Neural cell (in vitro differentiated cells): ENCODE measurements at regions not wholly inside any gene's neighbourhood (a gene's known extent, or its start where the extent isn't known, plus 50 kb on each side); places are given as distances from the start of the nearest gene placed in this dataset.

Experiments used
- H2AFZ ChIP-seq: fragments of 200-600, 300-800 bp; sonication (generic), shearing (Covaris generic); 2 replicates; pipeline ENCODE4 v1.6.0; 2014; ENCODE audit warnings: low read depth, mild to moderate bottlenecking, antibody characterized with exemption, low read length, moderate library complexity
- H3F3A ChIP-seq: fragments of 200-600 bp; shearing (Covaris generic); 2 replicates; pipeline ENCODE4 v1.6.1; 2016; ENCODE audit warnings: mild to moderate bottlenecking, moderate library complexity, mixed read lengths, antibody characterized with exemption, low read length; ENCODE audit not compliant: insufficient read depth, poor library complexity, severe bottlenecking
- H3K27ac ChIP-seq: fragments of 200-600, 300-800 bp; sonication (generic), shearing (Covaris generic); 2 replicates; pipeline ENCODE4 v1.5.1; 2014; ENCODE audit warnings: mild to moderate bottlenecking, low read length, moderate library complexity
- H3K27me3 ChIP-seq: fragments of 300-800, 200-600 bp; sonication (generic), shearing (Covaris generic); 2 replicates; pipeline ENCODE4 v1.6.0; 2014; ENCODE audit warnings: mild to moderate bottlenecking, low read depth, low read length, moderate library complexity; ENCODE audit not compliant: insufficient read depth
- H3K36me3 ChIP-seq: fragments of 300-800, 200-600 bp; sonication (generic), shearing (Covaris generic); 2 replicates; pipeline ENCODE4 v1.5.1; 2014; ENCODE audit warnings: mild to moderate bottlenecking, antibody characterized with exemption, low read length, moderate library complexity; ENCODE audit not compliant: insufficient read depth
- H3K4me2 ChIP-seq: fragments of 300-800, 200-600 bp; sonication (generic), shearing (Covaris generic); 2 replicates; pipeline ENCODE4 v1.6.0; 2014; ENCODE audit warnings: mild to moderate bottlenecking, low read length
- H3K4me3 ChIP-seq: fragments of 300-800, 200-600 bp; sonication (generic), shearing (Covaris generic); 2 replicates; pipeline ENCODE4 v1.5.1; 2014; ENCODE audit warnings: mild to moderate bottlenecking, low read length, moderate library complexity
- H3K79me2 ChIP-seq: fragments of 200-600 bp; shearing (Covaris generic); replicated peaks from 2 replicates; pipeline ENCODE4 v1.6.0; 2014; ENCODE audit warnings: mild to moderate bottlenecking, low read length, moderate library complexity; ENCODE audit not compliant: insufficient read depth
- H3K9ac ChIP-seq: fragments of 300-800, 200-600 bp; sonication (generic), shearing (Covaris generic); 2 replicates; pipeline ENCODE4 v1.6.1; 2016; ENCODE audit warnings: mild to moderate bottlenecking, low read length, mixed read lengths
- H3K9me2 ChIP-seq: fragments of 200-600 bp; shearing (Covaris generic); 2 replicates; pipeline ENCODE4 v1.6.1; 2016; ENCODE audit warnings: mild to moderate bottlenecking, low read length, mixed read lengths; ENCODE audit not compliant: insufficient read depth
- H3K9me3 ChIP-seq: fragments of 200-600, 300-800 bp; sonication (generic), shearing (Covaris generic); 2 replicates; pipeline ENCODE4 v1.6.1; 2016; ENCODE audit warnings: mild to moderate bottlenecking, mixed run types, low read length, moderate library complexity, mixed read lengths
- H4K20me1 ChIP-seq: fragments of 200-600 bp; shearing (Covaris generic); 2 replicates; pipeline ENCODE4 v1.6.1; 2016; ENCODE audit warnings: mild to moderate bottlenecking, mixed run types; ENCODE audit not compliant: insufficient read depth
- EP300 ChIP-seq: fragments of 450-650 bp; conservative IDR thresholded peaks from 2 replicates; pipeline ENCODE4 v1.6.1; 2014; ENCODE audit warnings: antibody characterized with exemption, mild to moderate bottlenecking, moderate library complexity; ENCODE audit not compliant: poor library complexity, severe bottlenecking
- EZH2 ChIP-seq: fragments of 200-600, 300-800 bp; shearing (Covaris generic), sonication (generic); IDR thresholded peaks from 2 replicates; pipeline ENCODE4 v1.6.1; 2014; ENCODE audit warnings: antibody characterized with exemption, low read length, borderline replicate concordance, mild to moderate bottlenecking; ENCODE audit not compliant: insufficient read depth, poor library complexity, severe bottlenecking
- MXI1 ChIP-seq: fragments of 450-650 bp; conservative IDR thresholded peaks from 2 replicates; pipeline ENCODE4 v1.6.1; 2014; ENCODE audit warnings: antibody characterized with exemption, mild to moderate bottlenecking; ENCODE audit not compliant: poor library complexity, severe bottlenecking
- POLR2AphosphoS5 ChIP-seq: IDR thresholded peaks from 2 replicates; pipeline ENCODE4 v1.6.1; 2012
- RAD21 ChIP-seq: fragments of 450-650 bp; conservative IDR thresholded peaks from 2 replicates; pipeline ENCODE4 v1.6.1; 2014; ENCODE audit warnings: antibody characterized with exemption, mild to moderate bottlenecking, moderate library complexity
- SMC3 ChIP-seq: fragments of 450-650 bp; conservative IDR thresholded peaks from 2 replicates; pipeline ENCODE4 v1.6.1; 2014; ENCODE audit warnings: antibody characterized with exemption, mild to moderate bottlenecking, moderate library complexity; ENCODE audit not compliant: poor library complexity
- TAF1 ChIP-seq: IDR thresholded peaks from 2 replicates; pipeline ENCODE4 v1.6.1; 2012; ENCODE audit warnings: low read depth
- TF ChIP-seq, protein P1 (sequence below): IDR thresholded peaks from 2 replicates; pipeline ENCODE4 v1.6.1; 2012; ENCODE audit warnings: borderline replicate concordance
- TF ChIP-seq, protein P2 (sequence below): fragments of 450-650 bp; IDR thresholded peaks from 2 replicates; pipeline ENCODE4 v1.5.1; 2014; ENCODE audit warnings: antibody characterized with exemption, mild to moderate bottlenecking, moderate library complexity; ENCODE audit not compliant: poor library complexity, severe bottlenecking

DNA sequence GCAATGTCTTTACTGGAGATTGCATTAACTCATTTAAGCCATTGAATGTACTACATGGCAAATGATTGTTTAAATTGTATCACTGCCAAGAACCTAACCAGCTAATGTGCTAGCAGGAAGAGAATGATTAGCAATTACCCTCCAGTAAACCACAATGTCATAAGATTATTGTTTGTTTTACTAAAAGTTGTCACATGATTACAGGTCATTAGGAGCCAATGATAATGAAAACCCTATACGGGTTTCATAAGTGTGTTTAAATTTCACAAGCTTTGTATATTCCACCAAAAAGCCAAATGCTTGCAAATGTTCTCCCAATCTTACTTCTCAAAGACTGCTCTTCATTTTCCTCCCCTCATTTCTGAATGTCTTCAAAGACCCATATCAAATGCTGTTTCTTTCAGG is 76.5 kb upstream of the PPP1R3C start:
- Histone ChIP-seq H3K9me3 (no peaks in the 10 kb centered on the region), H4K20me1 (no peaks in the 10 kb centered on the region), H3K79me2 (no peaks in the 10 kb centered on the region), H3F3A (no peaks in the 10 kb centered on the region), H3K27me3 (no peaks in the 10 kb centered on the region), H3K27ac (no peak overlapping the region), H3K4me2 (no peak overlapping the region), H3K9me2 (no peaks in the 10 kb centered on the region), H3K9ac (no peak overlapping the region), H3K36me3 (no peaks in the 10 kb centered on the region), H3K4me3 (no peak overlapping the region), H2AFZ (no peak overlapping the region)
- TF ChIP-seq, protein P1, sequence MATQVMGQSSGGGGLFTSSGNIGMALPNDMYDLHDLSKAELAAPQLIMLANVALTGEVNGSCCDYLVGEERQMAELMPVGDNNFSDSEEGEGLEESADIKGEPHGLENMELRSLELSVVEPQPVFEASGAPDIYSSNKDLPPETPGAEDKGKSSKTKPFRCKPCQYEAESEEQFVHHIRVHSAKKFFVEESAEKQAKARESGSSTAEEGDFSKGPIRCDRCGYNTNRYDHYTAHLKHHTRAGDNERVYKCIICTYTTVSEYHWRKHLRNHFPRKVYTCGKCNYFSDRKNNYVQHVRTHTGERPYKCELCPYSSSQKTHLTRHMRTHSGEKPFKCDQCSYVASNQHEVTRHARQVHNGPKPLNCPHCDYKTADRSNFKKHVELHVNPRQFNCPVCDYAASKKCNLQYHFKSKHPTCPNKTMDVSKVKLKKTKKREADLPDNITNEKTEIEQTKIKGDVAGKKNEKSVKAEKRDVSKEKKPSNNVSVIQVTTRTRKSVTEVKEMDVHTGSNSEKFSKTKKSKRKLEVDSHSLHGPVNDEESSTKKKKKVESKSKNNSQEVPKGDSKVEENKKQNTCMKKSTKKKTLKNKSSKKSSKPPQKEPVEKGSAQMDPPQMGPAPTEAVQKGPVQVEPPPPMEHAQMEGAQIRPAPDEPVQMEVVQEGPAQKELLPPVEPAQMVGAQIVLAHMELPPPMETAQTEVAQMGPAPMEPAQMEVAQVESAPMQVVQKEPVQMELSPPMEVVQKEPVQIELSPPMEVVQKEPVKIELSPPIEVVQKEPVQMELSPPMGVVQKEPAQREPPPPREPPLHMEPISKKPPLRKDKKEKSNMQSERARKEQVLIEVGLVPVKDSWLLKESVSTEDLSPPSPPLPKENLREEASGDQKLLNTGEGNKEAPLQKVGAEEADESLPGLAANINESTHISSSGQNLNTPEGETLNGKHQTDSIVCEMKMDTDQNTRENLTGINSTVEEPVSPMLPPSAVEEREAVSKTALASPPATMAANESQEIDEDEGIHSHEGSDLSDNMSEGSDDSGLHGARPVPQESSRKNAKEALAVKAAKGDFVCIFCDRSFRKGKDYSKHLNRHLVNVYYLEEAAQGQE, result no peak
- TF ChIP-seq MXI1 (no peak), EZH2 (no peak), POLR2AphosphoS5 (no peak), SMC3 (no peak)

DNA sequence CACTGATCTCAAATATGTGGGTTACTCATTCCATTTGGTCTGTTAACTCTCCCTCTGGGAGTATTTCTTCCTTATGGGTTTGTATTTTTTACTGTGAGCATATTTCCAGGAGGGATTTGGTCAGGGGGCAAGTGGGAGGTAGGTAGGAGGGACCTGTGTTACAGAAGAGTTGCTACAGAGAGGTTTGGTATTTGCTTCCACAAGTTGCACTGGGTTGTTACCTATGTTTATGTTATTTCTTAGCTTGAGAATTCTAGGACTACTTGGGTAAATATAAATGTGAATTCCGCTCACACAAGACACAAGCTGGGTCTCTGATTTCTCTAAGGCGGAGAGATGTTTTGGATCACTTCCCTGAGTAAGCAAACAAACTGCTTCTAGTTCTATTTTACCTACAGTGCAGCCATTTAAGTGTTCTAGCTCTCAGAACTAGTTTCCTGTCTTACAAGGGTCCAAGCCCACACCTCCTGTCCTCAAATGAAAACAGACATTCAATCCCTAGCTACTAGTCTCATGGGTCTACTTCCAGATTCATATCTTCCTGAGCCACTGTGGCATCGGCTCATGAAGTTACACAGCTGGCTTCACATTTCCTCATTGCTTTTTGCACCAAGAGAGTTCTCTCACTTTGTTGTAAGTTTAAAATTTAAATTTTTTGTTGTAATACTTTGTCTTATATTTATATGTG is 75.4 kb upstream of the PPP1R3C start:
- Histone ChIP-seq H3K4me2 (no peak overlapping the region), H3K27ac (no peak overlapping the region), H3K79me2 (no peaks in the 10 kb centered on the region), H3K9me2 (no peaks in the 10 kb centered on the region), H3K36me3 (no peaks in the 10 kb centered on the region), H4K20me1 (no peaks in the 10 kb centered on the region), H3K9me3 (no peaks in the 10 kb centered on the region), H2AFZ (no peak overlapping the region), H3F3A (no peaks in the 10 kb centered on the region), H3K9ac (no peak overlapping the region), H3K4me3 (no peak overlapping the region), H3K27me3 (no peaks in the 10 kb centered on the region)
- TF ChIP-seq RAD21 (no peak), MXI1 (no peak), SMC3 (no peak), POLR2AphosphoS5 (no peak), EZH2 (no peak), TAF1 (no peak), EP300 (no peak)
- TF ChIP-seq, protein P1, result no peak
- TF ChIP-seq, protein P2, sequence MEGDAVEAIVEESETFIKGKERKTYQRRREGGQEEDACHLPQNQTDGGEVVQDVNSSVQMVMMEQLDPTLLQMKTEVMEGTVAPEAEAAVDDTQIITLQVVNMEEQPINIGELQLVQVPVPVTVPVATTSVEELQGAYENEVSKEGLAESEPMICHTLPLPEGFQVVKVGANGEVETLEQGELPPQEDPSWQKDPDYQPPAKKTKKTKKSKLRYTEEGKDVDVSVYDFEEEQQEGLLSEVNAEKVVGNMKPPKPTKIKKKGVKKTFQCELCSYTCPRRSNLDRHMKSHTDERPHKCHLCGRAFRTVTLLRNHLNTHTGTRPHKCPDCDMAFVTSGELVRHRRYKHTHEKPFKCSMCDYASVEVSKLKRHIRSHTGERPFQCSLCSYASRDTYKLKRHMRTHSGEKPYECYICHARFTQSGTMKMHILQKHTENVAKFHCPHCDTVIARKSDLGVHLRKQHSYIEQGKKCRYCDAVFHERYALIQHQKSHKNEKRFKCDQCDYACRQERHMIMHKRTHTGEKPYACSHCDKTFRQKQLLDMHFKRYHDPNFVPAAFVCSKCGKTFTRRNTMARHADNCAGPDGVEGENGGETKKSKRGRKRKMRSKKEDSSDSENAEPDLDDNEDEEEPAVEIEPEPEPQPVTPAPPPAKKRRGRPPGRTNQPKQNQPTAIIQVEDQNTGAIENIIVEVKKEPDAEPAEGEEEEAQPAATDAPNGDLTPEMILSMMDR, result no peak
